HCT116 (cell line): ENCODE measurements at regions not wholly inside any gene's neighbourhood (a gene's known extent, or its start where the extent isn't known, plus 50 kb on each side); places are given as distances from the start of the nearest gene placed in this dataset.

Experiments
- ATAC-seq: fragments of 200-7000 bp; cut with Tn5 transposase; 2 replicates; pipeline ENCODE4 v1.9.1; 2020; ENCODE audit warnings: mild to moderate bottlenecking, moderate library complexity
- BruUV-seq: library from RNA; stranded (reverse); fragments of 400-500 nt; replicated peaks from 2 replicates; lab custom pipeline; 2021; lab: Mats Ljungman, UMichigan
- CTCF ChIA-PET: fragments of 300-600 bp; sonication (Branson Sonifier 250); formaldehyde crosslinking; loops from one replicate; lab custom pipeline; 2021; ENCODE audit warnings: antibody characterized with exemption; lab: Charles Lee
- POLR2A ChIA-PET: fragments of 300-600, 350-600 bp; sonication (Branson Sonifier 250); formaldehyde crosslinking; loops from one replicate; lab custom pipeline; 2021; ENCODE audit warnings: antibody characterized with exemption; lab: Charles Lee
- RAD21 ChIA-PET, 2 experiments: fragments of 300-600 bp; sonication (Branson Sonifier 250); formaldehyde crosslinking; loops; one replicate each; lab custom pipeline; 2023; ENCODE audit warnings: low total read pairs in 2 of 2; ENCODE audit not compliant: uncharacterized antibody in 2 of 2, unreplicated experiment in 2 of 2, low non-redundant PET in 1 of 2; lab: Charles Lee
- DNase-seq: peaks from one replicate; pipeline ENCODE4 v3.0.0-alpha.2; 2010; ENCODE audit warnings: low read depth, low spot score
- H2AFZ ChIP-seq: fragments of 200-600 bp; shearing (Covaris generic), sonication (generic); 2 replicates; pipeline ENCODE4 v1.6.1; 2017; ENCODE audit warnings: low read depth, mixed run types, mixed read lengths, antibody characterized with exemption, low read length; ENCODE audit not compliant: poor library complexity, severe bottlenecking
- H3K27ac ChIP-seq: 2 replicates; pipeline ENCODE4 v1.5.1; 2012; ENCODE audit warnings: low read depth, low read length
- H3K27me3 ChIP-seq: fragments of 200-600 bp; sonication (generic); 2 replicates; pipeline ENCODE4 v1.6.1; 2016; ENCODE audit warnings: mixed run types, low read length, mixed read lengths; ENCODE audit not compliant: insufficient read depth
- H3K36me3 ChIP-seq, 2 experiments: fragments of 200-500 bp in 1 of 2; fragments of 200-600 bp in 1 of 2; sonication (Bioruptor generic) in 1 of 2; sonication (generic) in 1 of 2; 2 replicates each; pipeline versions ENCODE4 v1.5.1 to v1.6.1; 2014 to 2016; ENCODE audit warnings: low read length in 2 of 2, inconsistent platforms in 1 of 2, mixed read lengths in 1 of 2, mixed run types in 1 of 2; ENCODE audit not compliant: insufficient read depth in 2 of 2, control insufficient read depth in 1 of 2
- H3K4me1 ChIP-seq, 2 experiments: fragments of 200-600 bp in 1 of 2; sonication (generic) in 1 of 2; 2 replicates each; pipeline versions ENCODE4 v1.5.1 to v1.6.1; 2012 to 2017; ENCODE audit warnings: low read length in 2 of 2, inconsistent platforms in 1 of 2, mild to moderate bottlenecking in 1 of 2, mixed read lengths in 1 of 2, mixed run types in 1 of 2, moderate library complexity in 1 of 2; ENCODE audit not compliant: insufficient read depth in 2 of 2, control insufficient read depth in 1 of 2
- H3K4me2 ChIP-seq: fragments of 200-600 bp; sonication (generic); 2 replicates; pipeline ENCODE4 v1.6.1; 2017; ENCODE audit warnings: mixed run types, low read length, mixed read lengths
- H3K4me3 ChIP-seq, 2 experiments: fragments of 200-600 bp in 1 of 2; sonication (generic) in 1 of 2; replicated peaks in 1 of 2; 2 replicates each; pipeline ENCODE4 v1.5.1; 2011 to 2016; ENCODE audit warnings: low read length in 2 of 2, control low read depth in 1 of 2, low read depth in 1 of 2, mild to moderate bottlenecking in 1 of 2, mixed read lengths in 1 of 2, mixed run types in 1 of 2
- H3K79me2 ChIP-seq: fragments of 200-600 bp; sonication (generic); 2 replicates; pipeline ENCODE4 v1.6.1; 2017; ENCODE audit warnings: mild to moderate bottlenecking, mixed run types, low read length, moderate library complexity, mixed read lengths; ENCODE audit not compliant: insufficient read depth
- H3K9ac ChIP-seq: fragments of 200-600 bp; sonication (generic); 2 replicates; pipeline ENCODE4 v1.6.1; 2016; ENCODE audit warnings: low read length, mixed read lengths
- H3K9me2 ChIP-seq: fragments of 200-600 bp; sonication (generic), shearing (Covaris generic); 2 replicates; pipeline ENCODE4 v1.6.1; 2017; ENCODE audit warnings: mixed run types, mild to moderate bottlenecking, moderate library complexity; ENCODE audit not compliant: insufficient read depth
- H3K9me3 ChIP-seq, 2 experiments: fragments of 200-500 bp in 1 of 2; fragments of 200-600 bp in 1 of 2; sonication (Bioruptor generic) in 1 of 2; sonication (generic) in 1 of 2; 2 replicates each; pipeline ENCODE4 v1.6.1; 2014 to 2017; ENCODE audit warnings: low read length in 2 of 2, mixed read lengths in 2 of 2, inconsistent platforms in 1 of 2, low read depth in 1 of 2, mild to moderate bottlenecking in 1 of 2, mixed run types in 1 of 2, moderate library complexity in 1 of 2; ENCODE audit not compliant: control insufficient read depth in 1 of 2, insufficient read depth in 1 of 2
- H4K20me1 ChIP-seq: fragments of 200-600 bp; sonication (generic), shearing (Covaris generic); 2 replicates; pipeline ENCODE4 v1.6.1; 2017; ENCODE audit warnings: mixed run types, mild to moderate bottlenecking, moderate library complexity; ENCODE audit not compliant: insufficient read depth
- CEBPB ChIP-seq: IDR thresholded peaks from 2 replicates; pipeline ENCODE4 v1.6.1; 2012; ENCODE audit warnings: low read depth
- CTCF ChIP-seq, 3 experiments: fragments of 200-600 bp in 1 of 3; sonication (generic) in 1 of 3; IDR thresholded peaks in 2 of 3; conservative IDR thresholded peaks in 1 of 3; 2 replicates each; pipeline ENCODE4 v1.5.1; 2012 to 2017; ENCODE audit warnings: low read depth in 2 of 3, low read length in 2 of 3, antibody characterized with exemption in 1 of 3, borderline replicate concordance in 1 of 3, control low read depth in 1 of 3, mild to moderate bottlenecking in 1 of 3, mixed read lengths in 1 of 3, mixed run types in 1 of 3, moderate library complexity in 1 of 3; ENCODE audit not compliant: insufficient read depth in 1 of 3
- EGR1 ChIP-seq: IDR thresholded peaks from 2 replicates; pipeline ENCODE4 v1.6.1; 2012; ENCODE audit warnings: low read depth
- ELF1 ChIP-seq: IDR thresholded peaks from 2 replicates; pipeline ENCODE4 v1.6.1; 2012; ENCODE audit warnings: low read depth, borderline replicate concordance
- JUND ChIP-seq: IDR thresholded peaks from 2 replicates; pipeline ENCODE4 v1.6.1; 2012
- MAX ChIP-seq: IDR thresholded peaks from 2 replicates; pipeline ENCODE4 v1.6.1; 2012
- POLR2A ChIP-seq: IDR thresholded peaks from 2 replicates; pipeline ENCODE4 v1.7.0; 2011; ENCODE audit warnings: borderline replicate concordance; ENCODE audit not compliant: insufficient read depth, insufficient read length; ENCODE audit errors: extremely low read depth
- REST ChIP-seq: IDR thresholded peaks from 2 replicates; pipeline ENCODE4 v1.6.1; 2012; ENCODE audit warnings: low read depth
- SIN3A ChIP-seq: IDR thresholded peaks from 2 replicates; pipeline ENCODE4 v1.6.1; 2012; ENCODE audit warnings: low read depth
- SRF ChIP-seq: IDR thresholded peaks from 2 replicates; pipeline ENCODE4 v1.6.1; 2012; ENCODE audit warnings: low read depth
- YY1 ChIP-seq: IDR thresholded peaks from 2 replicates; pipeline ENCODE4 v1.6.1; 2011; ENCODE audit warnings: low read length, low read depth, moderate library complexity, mild to moderate bottlenecking; ENCODE audit not compliant: insufficient replicate concordance; ENCODE audit errors: extremely low read depth
- ZBTB33 ChIP-seq: IDR thresholded peaks from 2 replicates; pipeline ENCODE4 v1.6.1; 2011; ENCODE audit warnings: mild to moderate bottlenecking, low read length, moderate library complexity; ENCODE audit not compliant: insufficient replicate concordance; ENCODE audit errors: extremely low read depth
- ZFX ChIP-seq: fragments of 450-650 bp; IDR thresholded peaks from 2 replicates; pipeline ENCODE4 v1.6.1; 2017
- ZNF274 ChIP-seq: fragments of 200-500 bp; sonication (Bioruptor generic); IDR thresholded peaks from 2 replicates; pipeline ENCODE4 v1.6.1; 2014; ENCODE audit warnings: mild to moderate bottlenecking, low read depth, low read length, inconsistent platforms
- intact Hi-C: fragments of 100-400 bp; cut with micrococcal nuclease; formaldehyde crosslinking; loops from 2 replicates; pipeline ENCODE4 v1.10.0; 2022

DNA sequence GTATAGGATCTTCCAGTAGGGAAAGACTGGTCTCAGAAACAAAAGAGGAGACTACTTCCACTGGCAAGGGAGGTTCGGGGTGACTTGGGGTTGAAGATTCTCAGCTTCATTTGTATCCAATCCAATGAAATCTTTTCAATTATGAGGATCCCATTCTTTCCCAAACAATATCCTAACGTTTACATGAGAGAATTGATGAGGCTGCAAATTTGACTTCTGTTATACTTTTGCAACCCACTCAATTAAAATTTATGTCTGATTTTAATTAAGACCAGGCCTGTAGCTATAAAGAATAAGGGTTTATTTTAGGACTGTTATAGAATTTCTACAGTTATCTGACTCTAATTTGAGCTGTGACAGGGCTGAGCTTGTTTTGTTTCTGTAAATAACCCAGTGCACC lies 251.5 kb downstream of the ANKRD7 start:
- Histone ChIP-seq H3K4me3 (no peak overlapping the region), H3K9me3 (no peaks in the 10 kb centered on the region), H3K79me2 (no peaks in the 10 kb centered on the region), H4K20me1 (no peaks in the 10 kb centered on the region), H3K4me2 (no peak overlapping the region), H3K9ac (no peak overlapping the region), H3K27ac (no peak overlapping the region), H3K4me1 (no peaks in the 10 kb centered on the region), H3K27me3 (no peaks in the 10 kb centered on the region), H2AFZ (no peak overlapping the region), H3K9me2 (no peaks in the 10 kb centered on the region), H3K36me3 (no peaks in the 10 kb centered on the region)
- no peak for TF ChIP-seq SIN3A
- CTCF ChIA-PET = no interaction called here
- ATAC-seq (no peak), DNase-seq (no peak)
- intact Hi-C loops = no loop called here
- RAD21 ChIA-PET = no interaction called here
- POLR2A ChIA-PET = no interaction called here
- BruUV-seq = no TSS peak

DNA sequence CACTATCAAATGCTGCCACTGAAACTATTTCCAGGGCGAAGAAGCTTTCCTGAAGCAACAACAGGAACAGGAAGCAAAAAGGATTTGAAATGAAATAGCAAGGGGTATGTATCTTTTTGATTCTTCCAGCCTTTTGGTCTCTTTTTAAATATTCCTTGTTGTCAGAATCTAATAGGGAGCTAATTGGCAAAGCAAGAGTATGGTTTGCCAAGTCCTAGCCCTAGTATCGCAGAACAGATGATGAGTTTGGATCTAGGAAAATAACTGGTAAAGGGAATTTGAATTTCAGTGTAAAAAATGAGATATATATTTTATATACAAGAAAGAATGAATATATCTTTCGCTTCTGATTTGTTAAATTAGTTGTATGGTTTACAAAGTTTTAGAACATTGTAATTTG lies 252.5 kb downstream of the ANKRD7 start:
- Histone ChIP-seq H3K9me3 (no peaks in the 10 kb centered on the region), H3K4me1 (no peaks in the 10 kb centered on the region), H3K4me3 (no peak overlapping the region), H3K27me3 (no peaks in the 10 kb centered on the region), H2AFZ (no peak overlapping the region), H3K27ac (no peak overlapping the region), H3K36me3 (no peaks in the 10 kb centered on the region), H3K4me2 (no peak overlapping the region), H3K9me2 (no peaks in the 10 kb centered on the region), H3K79me2 (no peaks in the 10 kb centered on the region), H3K9ac (no peak overlapping the region), H4K20me1 (no peaks in the 10 kb centered on the region)
- no TSS peak for BruUV-seq
- no peak for DNase-seq
- no peak for ATAC-seq
- ChIA-PET POLR2A (no interaction called here), RAD21 (no interaction called here), CTCF (no interaction called here)
- intact Hi-C loops = no loop called here
- no peak for TF ChIP-seq ZBTB33
- no peak for TF ChIP-seq SRF
- no peak for TF ChIP-seq ZFX
- TF ChIP-seq CTCF (IDR thresholded peaks at IDR 0.05 in 2 of 3, conservative IDR thresholded peaks at IDR 0.05 in 1 of 3; ENCODE audit: borderline replicate concordance in 1 of 3, insufficient read depth in 1 of 3, low read depth in 2 of 3, low read length in 2 of 3) = no peak
- no peak for TF ChIP-seq EGR1
- no peak for TF ChIP-seq CEBPB
- TF ChIP-seq ZNF274 = no peak
- no peak for TF ChIP-seq REST
- TF ChIP-seq JUND = no peak
- TF ChIP-seq ELF1 = no peak
- no peak for TF ChIP-seq POLR2A
- no peak for TF ChIP-seq MAX
- TF ChIP-seq YY1 = no peak
